ENCODE measurements at regions not wholly inside any gene's neighbourhood (a gene's known extent, or its start where the extent isn't known, plus 50 kb on each side); places are given as distances from the start of the nearest gene placed in this dataset.
"Not testable (repeated sequence)": the region's sequence is repeated elsewhere in the genome, so short reads cannot be mapped to it uniquely, and the experiment has no call there.

DNA sequence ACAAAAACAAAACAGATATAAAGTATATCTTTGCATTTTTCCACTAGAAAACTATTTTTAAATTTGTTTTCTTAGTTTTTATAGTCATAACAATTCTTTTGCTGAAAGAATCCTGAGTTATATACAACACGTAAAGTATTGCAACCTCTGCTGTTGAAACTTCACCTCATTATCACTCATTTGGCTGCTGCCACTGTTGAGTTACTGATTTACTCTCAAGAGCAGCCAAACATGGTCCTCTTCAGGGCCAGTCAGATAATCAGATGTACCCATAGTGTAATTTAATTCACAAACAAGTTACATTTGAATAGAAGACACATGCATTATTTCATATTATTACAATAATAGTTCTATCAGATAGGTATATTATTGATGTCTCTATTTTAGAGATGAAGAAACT lies 235.6 kb downstream of the UBE2NL start:
- TF ChIP-seq CTCF, EZH2, EZH2phosphoT487 (IDR thresholded peaks at IDR 0.05): not testable (repeated sequence)
